GM19438 (cell line): ENCODE measurements at regions not wholly inside any gene's neighbourhood (a gene's known extent, or its start where the extent isn't known, plus 50 kb on each side); places are given as distances from the start of the nearest gene placed in this dataset.

Experiments used
- ATAC-seq: cut with Tn5 transposase; IDR thresholded peaks from one replicate; pipeline ENCODE4 v1.9.1; 2021; ENCODE audit warnings: low read depth; ENCODE audit not compliant: unreplicated experiment

GRCh38 chr3:117880638-117881037 is 1154.0 kb downstream of the IGSF11 start:
- ATAC-seq = no peak

- ATAC-seq = no peak
Measured at GRCh38 chr3:117881210-117881609, 1153.4 kb downstream of the IGSF11 start.

- ATAC-seq = no peak
Measured at GRCh38 chr3:117885011-117885441, 1149.6 kb downstream of the IGSF11 start.

- ATAC-seq = no peak
Measured at GRCh38 chr3:117886147-117886546, 1148.5 kb downstream of the IGSF11 start.

- no peak for ATAC-seq
Measured at GRCh38 chr3:117887031-117887430, 1147.6 kb downstream of the IGSF11 start.

GRCh38 chr3:117887901-117888300 is 1146.7 kb downstream of the IGSF11 start:
- no peak for ATAC-seq

- no peak for ATAC-seq
Measured at GRCh38 chr3:117892431-117892841, 1142.2 kb downstream of the IGSF11 start.

- ATAC-seq = no peak
Measured at GRCh38 chr3:117893001-117893400, 1141.6 kb downstream of the IGSF11 start.

- no peak for ATAC-seq
Measured at GRCh38 chr3:117893638-117894037, 1141.0 kb downstream of the IGSF11 start.

- ATAC-seq = no peak
Measured at GRCh38 chr3:117898722-117899522, 1135.7 kb downstream of the IGSF11 start.

GRCh38 chr3:117903226-117903625 is 1131.4 kb downstream of the IGSF11 start:
- ATAC-seq = no peak

- ATAC-seq = no peak
Measured at GRCh38 chr3:117910820-117911521, 1123.7 kb downstream of the IGSF11 start.

- no peak for ATAC-seq
Measured at GRCh38 chr3:117912352-117912751, 1122.3 kb downstream of the IGSF11 start.

- no peak for ATAC-seq
Measured at GRCh38 chr3:117914540-117915100, 1120.0 kb downstream of the IGSF11 start.

- no peak for ATAC-seq
Measured at GRCh38 chr3:117916839-117917238, 1117.8 kb downstream of the IGSF11 start.

GRCh38 chr3:117919621-117920020 is 1115.0 kb downstream of the IGSF11 start:
- no peak for ATAC-seq

- no peak for ATAC-seq
Measured at GRCh38 chr3:117920253-117920898, 1114.3 kb downstream of the IGSF11 start.

GRCh38 chr3:117921411-117921810 is 1113.2 kb downstream of the IGSF11 start:
- ATAC-seq = no peak

- ATAC-seq = no peak
Measured at GRCh38 chr3:117922039-117922438, 1112.6 kb downstream of the IGSF11 start.

- no peak for ATAC-seq
Measured at GRCh38 chr3:117926819-117927218, 1107.8 kb downstream of the IGSF11 start.

- no peak for ATAC-seq
Measured at GRCh38 chr3:117927825-117928224, 1106.8 kb downstream of the IGSF11 start.
